H1 (cell line): ENCODE measurements at regions not wholly inside any gene's neighbourhood (a gene's known extent, or its start where the extent isn't known, plus 50 kb on each side); places are given as distances from the start of the nearest gene placed in this dataset.

ENCODE experiments used
- ATF3 ChIP-seq: IDR thresholded peaks from 2 replicates; pipeline ENCODE4 v1.6.1; 2011; ENCODE audit warnings: low read depth, mild to moderate bottlenecking, low read length; ENCODE audit not compliant: insufficient read depth
- CTCF ChIP-seq, 3 experiments: IDR thresholded peaks; 1 replicate in 2 of 3; 2 replicates in 1 of 3; pipeline versions ENCODE4 v1.5.1 to v1.6.1; 2011; ENCODE audit warnings: low read length in 3 of 3, mild to moderate bottlenecking in 3 of 3, inconsistent platforms in 2 of 3, low read depth in 1 of 3, moderate library complexity in 1 of 3; ENCODE audit not compliant: insufficient read depth in 1 of 3; ENCODE audit errors: control extremely low read depth in 1 of 3
- JUND ChIP-seq: IDR thresholded peaks from 2 replicates; pipeline ENCODE4 v1.6.1; 2011; ENCODE audit warnings: mild to moderate bottlenecking, improper control_type of control experiment, low read length
- POLR2A ChIP-seq, 2 experiments: IDR thresholded peaks; 1 replicate in 1 of 2; 2 replicates in 1 of 2; pipeline ENCODE4 v1.6.1; 2011; ENCODE audit warnings: low read depth in 2 of 2, low read length in 2 of 2, mild to moderate bottlenecking in 2 of 2; ENCODE audit errors: control extremely low read depth in 1 of 2
- ZNF274 ChIP-seq: IDR thresholded peaks from 2 replicates; pipeline ENCODE4 v1.7.0; 2012; ENCODE audit warnings: low read length, borderline replicate concordance; ENCODE audit errors: extremely low read depth

GRCh38 chr2:4780679-4781078 is 911.5 kb upstream of the SOX11 start:
- no peak for TF ChIP-seq CTCF (IDR thresholded peaks at IDR 0.05; ENCODE audit: control extremely low read depth in 1 of 3, insufficient read depth in 1 of 3, low read depth in 1 of 3, low read length in 3 of 3)
- TF ChIP-seq ZNF274 = no peak
- no peak for TF ChIP-seq ATF3
- TF ChIP-seq JUND = no peak
- TF ChIP-seq POLR2A (IDR thresholded peaks at IDR 0.05; ENCODE audit: control extremely low read depth in 1 of 2, low read depth in 2 of 2, low read length in 2 of 2) = no peak
